ENCODE measurements at regions not wholly inside any gene's neighbourhood (a gene's known extent, or its start where the extent isn't known, plus 50 kb on each side); places are given as distances from the start of the nearest gene placed in this dataset.
A peak's percentile ranks its signal among the peaks of the same experiment; 100 is the strongest.

DNA sequence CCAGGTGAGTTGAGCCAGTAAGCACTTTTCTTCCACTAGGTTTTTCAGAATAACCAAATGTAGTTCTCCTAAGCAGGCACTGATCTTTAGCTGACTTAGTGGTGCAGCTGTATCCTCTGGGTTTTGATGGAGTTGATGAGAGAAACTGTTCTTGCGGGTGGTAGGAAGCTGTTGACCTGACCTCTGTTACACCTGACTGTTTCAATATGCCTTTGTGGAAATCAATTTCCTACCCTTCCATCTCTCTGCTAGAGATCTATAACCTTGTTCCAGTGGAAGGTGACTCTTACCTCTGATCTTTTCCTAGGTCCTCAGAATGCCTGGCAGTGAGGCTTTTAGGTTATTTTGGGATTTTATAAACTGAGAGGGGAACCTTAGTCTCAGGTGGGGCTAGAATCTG, 51.6 kb upstream of the MACF1 start:
- no peak for DNase-seq (ENCODE audit: extremely low spot score, unreplicated experiment)
- Mint-ChIP-seq H3K9me3 (no peaks in the 10 kb centered on the region), H3K27me3 (no peaks in the 10 kb centered on the region), H3K36me3 (peaks cover 8% of the 10 kb centered on the region), H3K4me3 (no peak overlapping the region), H3K4me1 (ENCODE audit: unreplicated experiment) (peaks cover 46% of the 10 kb centered on the region), H3K27ac (peak overlapping the region; percentile 12)
- TF ChIP-seq, protein P1, sequence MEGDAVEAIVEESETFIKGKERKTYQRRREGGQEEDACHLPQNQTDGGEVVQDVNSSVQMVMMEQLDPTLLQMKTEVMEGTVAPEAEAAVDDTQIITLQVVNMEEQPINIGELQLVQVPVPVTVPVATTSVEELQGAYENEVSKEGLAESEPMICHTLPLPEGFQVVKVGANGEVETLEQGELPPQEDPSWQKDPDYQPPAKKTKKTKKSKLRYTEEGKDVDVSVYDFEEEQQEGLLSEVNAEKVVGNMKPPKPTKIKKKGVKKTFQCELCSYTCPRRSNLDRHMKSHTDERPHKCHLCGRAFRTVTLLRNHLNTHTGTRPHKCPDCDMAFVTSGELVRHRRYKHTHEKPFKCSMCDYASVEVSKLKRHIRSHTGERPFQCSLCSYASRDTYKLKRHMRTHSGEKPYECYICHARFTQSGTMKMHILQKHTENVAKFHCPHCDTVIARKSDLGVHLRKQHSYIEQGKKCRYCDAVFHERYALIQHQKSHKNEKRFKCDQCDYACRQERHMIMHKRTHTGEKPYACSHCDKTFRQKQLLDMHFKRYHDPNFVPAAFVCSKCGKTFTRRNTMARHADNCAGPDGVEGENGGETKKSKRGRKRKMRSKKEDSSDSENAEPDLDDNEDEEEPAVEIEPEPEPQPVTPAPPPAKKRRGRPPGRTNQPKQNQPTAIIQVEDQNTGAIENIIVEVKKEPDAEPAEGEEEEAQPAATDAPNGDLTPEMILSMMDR (conservative IDR thresholded peaks at IDR 0.05), result no peak

- Mint-ChIP-seq H3K9me3 (no peaks in the 10 kb centered on the region), H3K27ac (no peak overlapping the region), H3K4me3 (no peak overlapping the region), H3K4me1 (ENCODE audit: unreplicated experiment) (peaks cover 51% of the 10 kb centered on the region), H3K27me3 (no peaks in the 10 kb centered on the region), H3K36me3 (peaks cover 8% of the 10 kb centered on the region)
- TF ChIP-seq, protein P1 (conservative IDR thresholded peaks at IDR 0.05), result no peak
- DNase-seq (ENCODE audit: extremely low spot score, unreplicated experiment), result no peak
These were observed 50.8 kb upstream of the MACF1 start for GRCh38 chr1:39153684-39154083.

DNA sequence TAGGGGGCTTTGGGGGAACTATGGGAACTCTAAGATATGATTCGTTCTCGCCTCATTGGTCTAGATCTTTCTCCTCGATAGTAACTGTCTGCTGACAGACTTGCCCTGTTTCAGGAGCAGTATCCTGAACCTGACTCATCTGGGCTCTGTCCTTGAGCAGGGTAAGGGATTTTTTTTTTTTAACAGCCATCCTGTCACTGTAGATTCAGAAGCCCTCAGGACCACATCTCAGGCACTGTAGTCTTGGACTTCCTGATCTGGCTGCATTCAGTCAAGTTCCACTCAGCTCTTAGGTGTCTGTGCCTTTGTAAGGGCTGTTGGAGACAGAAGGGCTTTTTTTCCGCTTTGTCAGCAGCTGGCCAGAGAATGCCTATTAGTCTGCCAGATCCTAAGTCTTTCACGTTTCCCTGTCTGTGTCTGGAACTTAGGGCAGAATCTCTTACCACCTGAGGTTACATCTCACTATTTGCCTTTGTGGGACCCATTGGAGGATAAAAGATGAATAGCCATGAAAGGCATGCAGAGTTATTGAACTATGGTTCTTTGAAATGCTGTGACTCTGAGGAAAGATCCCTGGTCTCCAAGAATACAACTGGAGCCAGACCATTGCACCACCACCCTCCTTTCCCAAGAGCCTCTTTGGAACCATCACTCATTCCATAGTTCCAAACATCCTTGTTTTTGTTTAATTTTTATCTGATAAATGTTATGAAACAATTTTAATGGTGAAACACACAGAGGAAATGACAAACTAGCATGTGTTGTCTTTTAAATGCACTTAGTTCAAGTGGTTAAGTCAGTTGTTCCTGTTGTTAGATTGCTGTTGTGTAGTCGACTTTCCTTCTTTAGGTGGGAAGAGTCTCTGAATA, 49.7 kb upstream of the MACF1 start:
- TF ChIP-seq, protein P1 (conservative IDR thresholded peaks at IDR 0.05), result no peak
- Mint-ChIP-seq H3K27ac (peak overlapping the region; percentile 53), H3K4me3 (no peak overlapping the region), H3K36me3 (peaks cover 8% of the 10 kb centered on the region), H3K27me3 (no peaks in the 10 kb centered on the region), H3K4me1 (ENCODE audit: unreplicated experiment) (peaks cover 62% of the 10 kb centered on the region), H3K9me3 (no peaks in the 10 kb centered on the region)
- no peak for DNase-seq (ENCODE audit: extremely low spot score, unreplicated experiment)

All from type B pancreatic cell (in vitro differentiated cells).